DMS53 treated with DMSO at 0.1 percent for 48 hours (cell line): ENCODE measurements at regions not wholly inside any gene's neighbourhood (a gene's known extent, or its start where the extent isn't known, plus 50 kb on each side); places are given as distances from the start of the nearest gene placed in this dataset.
"Not testable (repeated sequence)": the region's sequence is repeated elsewhere in the genome, so short reads cannot be mapped to it uniquely, and the experiment has no call there.

Experiments used
- DNase-seq: peaks from one replicate; lab custom pipeline; 2025; ENCODE audit not compliant: unreplicated experiment; lab: John Stamatoyannopoulos, UW

GRCh38 chr5:166068547-166069335 lies 2222.7 kb upstream of the WWC1 start:
- no peak for DNase-seq

- DNase-seq, result no peak
Measured at GRCh38 chr5:166073901-166074581, 2217.4 kb upstream of the WWC1 start.

GRCh38 chr5:166074582-166075481 lies 2216.6 kb upstream of the WWC1 start:
- DNase-seq, result no peak

- DNase-seq, result no peak
Measured at GRCh38 chr5:166083183-166083959, 2208.1 kb upstream of the WWC1 start.

- no peak for DNase-seq
Measured at GRCh38 chr5:166086568-166086967, 2204.9 kb upstream of the WWC1 start.

GRCh38 chr5:166088389-166089039 lies 2202.9 kb upstream of the WWC1 start:
- DNase-seq, result no peak

- no peak for DNase-seq
Measured at GRCh38 chr5:166091931-166092330, 2199.5 kb upstream of the WWC1 start.

GRCh38 chr5:166093312-166093711 lies 2198.1 kb upstream of the WWC1 start:
- no peak for DNase-seq

GRCh38 chr5:166102947-166103346 lies 2188.5 kb upstream of the WWC1 start:
- no peak for DNase-seq

- DNase-seq, result no peak
Measured at GRCh38 chr5:166111021-166111420, 2180.4 kb upstream of the WWC1 start.

GRCh38 chr5:166117072-166118066 lies 2174.1 kb upstream of the WWC1 start:
- DNase-seq, result no peak

- no peak for DNase-seq
Measured at GRCh38 chr5:166119506-166119905, 2171.9 kb upstream of the WWC1 start.

- no peak for DNase-seq
Measured at GRCh38 chr5:166123717-166124116, 2167.7 kb upstream of the WWC1 start.

- DNase-seq, result no peak
Measured at GRCh38 chr5:166127766-166128570, 2163.5 kb upstream of the WWC1 start.

- not testable (repeated sequence) for DNase-seq
Measured at GRCh38 chr5:166145107-166145506, 2146.3 kb upstream of the WWC1 start.

GRCh38 chr5:166163996-166164610 lies 2127.3 kb upstream of the WWC1 start:
- DNase-seq, result no peak

- DNase-seq, result no peak
Measured at GRCh38 chr5:166165596-166165995, 2125.8 kb upstream of the WWC1 start.

- DNase-seq, result no peak
Measured at GRCh38 chr5:166166071-166166470, 2125.4 kb upstream of the WWC1 start.
